ENCODE measurements at regions not wholly inside any gene's neighbourhood (a gene's known extent, or its start where the extent isn't known, plus 50 kb on each side); places are given as distances from the start of the nearest gene placed in this dataset.

DNA sequence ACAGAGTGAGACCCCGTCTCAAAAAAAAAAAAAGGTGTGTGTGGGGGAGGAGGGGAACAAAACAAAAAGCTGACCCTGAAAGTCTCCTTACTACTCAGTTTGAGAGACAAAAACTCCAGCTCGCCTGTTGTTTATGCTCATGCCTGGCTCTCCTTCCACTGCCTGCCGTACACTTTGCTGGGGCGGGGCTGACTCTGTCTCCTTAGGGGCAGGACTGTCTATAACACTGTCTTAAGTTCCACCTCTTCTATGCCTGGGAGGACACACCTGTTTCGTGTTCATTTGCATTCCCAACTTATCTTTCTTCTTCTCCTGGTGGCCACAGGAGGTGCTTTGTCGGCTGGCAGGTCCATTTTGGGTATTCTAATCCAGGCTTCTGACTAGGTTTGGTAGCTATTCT lies 81.4 kb downstream of the MTNR1A start:
- H4K20me1 ChIP-seq (ENCODE audit: control insufficient read depth, extremely low read depth, insufficient read depth, low read length), result no peaks in the 10 kb centered on the region
- no peaks in the 10 kb centered on the region for H3K79me2 ChIP-seq (ENCODE audit: control insufficient read depth, insufficient read depth, low read length)
- no peak overlapping the region for H2AFZ ChIP-seq (ENCODE audit: control insufficient read depth, low read length)
- H3K4me1 ChIP-seq (ENCODE audit: control insufficient read depth, extremely low read depth, insufficient read depth, low read length), result no peaks in the 10 kb centered on the region
- dilution Hi-C loops (cut with MboI; ENCODE audit: extremely low pct_ligation_motif_present, low sequenced_read_pairs), result no loop called here
- TF ChIP-seq EZH2 (IDR thresholded peaks at IDR 0.05; ENCODE audit: low read length), result no peak
- TF ChIP-seq, protein P1, sequence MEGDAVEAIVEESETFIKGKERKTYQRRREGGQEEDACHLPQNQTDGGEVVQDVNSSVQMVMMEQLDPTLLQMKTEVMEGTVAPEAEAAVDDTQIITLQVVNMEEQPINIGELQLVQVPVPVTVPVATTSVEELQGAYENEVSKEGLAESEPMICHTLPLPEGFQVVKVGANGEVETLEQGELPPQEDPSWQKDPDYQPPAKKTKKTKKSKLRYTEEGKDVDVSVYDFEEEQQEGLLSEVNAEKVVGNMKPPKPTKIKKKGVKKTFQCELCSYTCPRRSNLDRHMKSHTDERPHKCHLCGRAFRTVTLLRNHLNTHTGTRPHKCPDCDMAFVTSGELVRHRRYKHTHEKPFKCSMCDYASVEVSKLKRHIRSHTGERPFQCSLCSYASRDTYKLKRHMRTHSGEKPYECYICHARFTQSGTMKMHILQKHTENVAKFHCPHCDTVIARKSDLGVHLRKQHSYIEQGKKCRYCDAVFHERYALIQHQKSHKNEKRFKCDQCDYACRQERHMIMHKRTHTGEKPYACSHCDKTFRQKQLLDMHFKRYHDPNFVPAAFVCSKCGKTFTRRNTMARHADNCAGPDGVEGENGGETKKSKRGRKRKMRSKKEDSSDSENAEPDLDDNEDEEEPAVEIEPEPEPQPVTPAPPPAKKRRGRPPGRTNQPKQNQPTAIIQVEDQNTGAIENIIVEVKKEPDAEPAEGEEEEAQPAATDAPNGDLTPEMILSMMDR (optimal IDR thresholded peaks at IDR 0.05 in 1 of 3, IDR thresholded peaks at IDR 0.05 in 1 of 3, conservative IDR thresholded peaks at IDR 0.05 in 1 of 3; ENCODE audit: extremely low read depth in 1 of 3, insufficient read depth in 2 of 3, low read length in 3 of 3), result no peak
- no peaks in the 10 kb centered on the region for H3K9me1 ChIP-seq (ENCODE audit: control insufficient read depth, extremely low read depth, insufficient read depth, low read length)
- no peak overlapping the region for H3K27ac ChIP-seq (ENCODE audit: control insufficient read depth, insufficient read depth, low read length)
- no peaks in the 10 kb centered on the region for H3K9me3 ChIP-seq (ENCODE audit: control insufficient read depth, low read depth, low read length)
- no peaks in the 10 kb centered on the region for H3K36me3 ChIP-seq (ENCODE audit: control insufficient read depth in 2 of 2, extremely low read depth in 1 of 2, insufficient read depth in 2 of 2, low read length in 2 of 2)
- H3K27me3 ChIP-seq (ENCODE audit: control insufficient read depth, extremely low read depth, insufficient read depth, low read length), result no peaks in the 10 kb centered on the region
- H3K9ac ChIP-seq (ENCODE audit: control insufficient read depth, extremely low read depth, insufficient read depth, low read length), result no peak overlapping the region
- H3K4me3 ChIP-seq (ENCODE audit: control insufficient read depth in 2 of 3, extremely low read depth in 1 of 3, insufficient read depth in 2 of 3, low read depth in 1 of 3, low read length in 3 of 3), result no peak overlapping the region
- no peak overlapping the region for H3K4me2 ChIP-seq (ENCODE audit: control insufficient read depth, extremely low read depth, insufficient read depth, low read depth, low read length)
- no peak for FAIRE-seq
- DNase-seq (ENCODE audit: low read depth, low spot score), result no peak

DNA sequence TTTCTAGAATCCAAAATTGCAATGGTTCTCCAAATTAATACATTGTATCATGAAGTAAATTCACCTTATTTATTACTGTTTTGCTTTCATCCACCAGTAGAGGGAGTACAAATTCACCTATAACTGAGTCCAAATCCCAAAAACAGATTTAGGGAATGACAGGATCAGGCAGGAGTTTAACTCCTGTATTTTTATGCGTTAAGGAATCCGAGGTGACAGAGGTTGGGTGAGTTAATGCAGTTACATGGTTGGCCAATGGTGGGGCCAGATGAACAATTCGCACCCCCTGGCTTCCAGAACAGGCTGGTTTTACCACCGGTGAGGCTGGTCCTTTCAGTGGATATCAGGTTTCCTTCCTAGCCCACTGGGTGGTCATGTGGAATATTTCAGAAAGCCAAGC lies 82.4 kb downstream of the MTNR1A start:
- no peaks in the 10 kb centered on the region for H3K4me1 ChIP-seq (ENCODE audit: control insufficient read depth, extremely low read depth, insufficient read depth, low read length)
- H3K27me3 ChIP-seq (ENCODE audit: control insufficient read depth, extremely low read depth, insufficient read depth, low read length), result no peaks in the 10 kb centered on the region
- no peaks in the 10 kb centered on the region for H4K20me1 ChIP-seq (ENCODE audit: control insufficient read depth, extremely low read depth, insufficient read depth, low read length)
- H2AFZ ChIP-seq (ENCODE audit: control insufficient read depth, low read length), result no peak overlapping the region
- H3K9me3 ChIP-seq (ENCODE audit: control insufficient read depth, low read depth, low read length), result no peaks in the 10 kb centered on the region
- H3K36me3 ChIP-seq (ENCODE audit: control insufficient read depth in 2 of 2, extremely low read depth in 1 of 2, insufficient read depth in 2 of 2, low read length in 2 of 2), result no peaks in the 10 kb centered on the region
- no peak for FAIRE-seq
- H3K79me2 ChIP-seq (ENCODE audit: control insufficient read depth, insufficient read depth, low read length), result no peaks in the 10 kb centered on the region
- DNase-seq (ENCODE audit: low read depth, low spot score), result no peak
- no peak overlapping the region for H3K4me3 ChIP-seq (ENCODE audit: control insufficient read depth in 2 of 3, extremely low read depth in 1 of 3, insufficient read depth in 2 of 3, low read depth in 1 of 3, low read length in 3 of 3)
- TF ChIP-seq EZH2 (IDR thresholded peaks at IDR 0.05; ENCODE audit: low read length), result no peak
- TF ChIP-seq, protein P1 (optimal IDR thresholded peaks at IDR 0.05 in 1 of 3, IDR thresholded peaks at IDR 0.05 in 1 of 3, conservative IDR thresholded peaks at IDR 0.05 in 1 of 3; ENCODE audit: extremely low read depth in 1 of 3, insufficient read depth in 2 of 3, low read length in 3 of 3), result peak in 2 of 3 experiments; percentile 42 to 48
- H3K9ac ChIP-seq (ENCODE audit: control insufficient read depth, extremely low read depth, insufficient read depth, low read length), result no peak overlapping the region
- H3K27ac ChIP-seq (ENCODE audit: control insufficient read depth, insufficient read depth, low read length), result no peak overlapping the region
- H3K9me1 ChIP-seq (ENCODE audit: control insufficient read depth, extremely low read depth, insufficient read depth, low read length), result no peaks in the 10 kb centered on the region
- no peak overlapping the region for H3K4me2 ChIP-seq (ENCODE audit: control insufficient read depth, extremely low read depth, insufficient read depth, low read depth, low read length)
- dilution Hi-C loops (cut with MboI; ENCODE audit: extremely low pct_ligation_motif_present, low sequenced_read_pairs), result no loop called here
